Uterus (tissue), 3 donors: ENCODE measurements at regions not wholly inside any gene's neighbourhood (a gene's known extent, or its start where the extent isn't known, plus 50 kb on each side); places are given as distances from the start of the nearest gene placed in this dataset.
"Not testable (repeated sequence)": the region's sequence is repeated elsewhere in the genome, so short reads cannot be mapped to it uniquely, and the experiment has no call there.

ENCODE experiments used
- DNase-seq, 2 donors: peaks; one replicate each; pipeline ENCODE4 v3.0.0-alpha.2; 2019 to 2020
- H3K27ac ChIP-seq, 2 donors: fragments of 200-600 bp; sonication (generic); 1 replicate in 1 of 2; 2 replicates in 1 of 2; pipeline ENCODE4 v1.5.1; 2016 to 2018
- H3K27me3 ChIP-seq, 2 donors: fragments of 200-600 bp; sonication (generic); one replicate each; pipeline ENCODE4 v1.5.1; 2018 to 2019; ENCODE audit warnings: control low read depth in 1 of 2
- H3K36me3 ChIP-seq, 2 donors: fragments of 200-600 bp; sonication (generic); one replicate each; pipeline ENCODE4 v1.5.1; 2019; ENCODE audit warnings: control low read depth in 1 of 2
- H3K4me1 ChIP-seq, 2 donors: fragments of 200-600 bp; sonication (generic); one replicate each; pipeline ENCODE4 v1.5.1; 2018 to 2019; ENCODE audit warnings: control low read depth in 1 of 2
- H3K4me3 ChIP-seq, 2 donors: fragments of 200-600 bp; sonication (generic); 1 replicate in 1 of 2; 2 replicates in 1 of 2; pipeline ENCODE4 v1.5.1; 2018 to 2019; ENCODE audit warnings: mild to moderate bottlenecking in 1 of 2
- H3K9me3 ChIP-seq, 2 donors: fragments of 200-600 bp; sonication (generic); one replicate each; pipeline ENCODE4 v1.5.1; 2019; ENCODE audit warnings: control low read depth in 1 of 2
- CTCF ChIP-seq, 4 experiments: fragments of 200-600 bp in 2 of 4; fragments of 450-650 bp in 2 of 4; sonication (generic) in 2 of 4; IDR thresholded peaks; one replicate each; pipeline ENCODE4 v1.5.1; 2016 to 2019; ENCODE audit warnings: antibody characterized with exemption in 4 of 4, mild to moderate bottlenecking in 2 of 4, moderate library complexity in 1 of 4
- POLR2A ChIP-seq, 2 donors: fragments of 450-650 bp; IDR thresholded peaks; one replicate each; pipeline ENCODE4 v1.6.1; 2016; ENCODE audit warnings: antibody characterized with exemption in 2 of 2, mild to moderate bottlenecking in 1 of 2, moderate library complexity in 1 of 2
- intact Hi-C: fragments of 100-400 bp; cut with DNase I; formaldehyde crosslinking; loops from one replicate; pipeline ENCODE4 v1.15.1; 2023; ENCODE audit warnings: low total_unique reads
- donor health status: DM: yes; HTN: yes; CAD: no.

DNA sequence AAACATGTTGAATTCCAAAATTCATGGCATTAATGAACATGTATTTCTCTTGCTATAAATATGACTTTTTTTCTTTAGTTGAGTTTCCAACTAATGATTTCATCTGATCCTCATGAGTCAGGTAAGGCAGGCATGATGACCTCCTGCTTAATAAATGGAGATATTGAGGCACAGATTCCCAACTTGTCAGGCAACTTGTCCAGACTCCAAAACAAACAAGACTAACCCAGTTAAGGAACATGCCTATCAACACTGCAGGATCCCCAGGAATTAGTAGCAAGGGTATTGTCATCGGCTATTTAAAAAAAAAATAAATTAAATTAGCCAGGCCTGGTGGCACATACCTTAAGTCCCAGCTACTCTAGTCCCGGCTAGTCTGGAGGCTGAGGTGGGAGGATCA lies 121.3 kb upstream of the SALL4 start:
- Histone ChIP-seq H3K36me3 (no peaks in the 10 kb centered on the region), H3K27ac (no peak overlapping the region), H3K27me3 (no peaks in the 10 kb centered on the region), H3K4me3 (no peak overlapping the region), H3K4me1 (no peaks in the 10 kb centered on the region), H3K9me3 (no peaks in the 10 kb centered on the region)
- no peak for DNase-seq
- intact Hi-C loops, result no loop called here
- TF ChIP-seq CTCF (IDR thresholded peaks at IDR 0.05), result no peak

GRCh38 chr20:51922812-51923211 lies 120.5 kb upstream of the SALL4 start:
- not testable (repeated sequence) for DNase-seq

DNA sequence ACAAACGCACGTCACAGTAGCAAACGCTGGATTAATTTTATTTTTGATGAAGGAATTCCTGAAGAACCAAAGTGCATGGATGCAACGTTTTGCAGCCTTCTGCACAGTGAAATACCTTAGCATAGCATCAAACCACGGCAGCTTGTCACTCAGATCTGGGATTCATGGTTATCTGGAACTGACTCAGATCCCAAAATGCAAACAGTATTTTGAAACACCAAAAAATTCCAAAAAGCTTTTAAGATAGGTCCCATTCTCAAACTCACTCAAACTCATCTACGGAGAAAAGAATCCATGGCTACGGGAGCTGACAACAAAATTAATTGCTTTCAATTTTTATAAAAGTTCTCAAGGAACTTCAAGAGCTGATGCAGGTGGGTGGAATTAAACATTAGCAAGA lies 116.2 kb upstream of the SALL4 start:
- Histone ChIP-seq H3K27me3 (no peaks in the 10 kb centered on the region), H3K4me3 (no peak overlapping the region), H3K4me1 (no peaks in the 10 kb centered on the region), H3K36me3 (no peaks in the 10 kb centered on the region), H3K9me3 (no peaks in the 10 kb centered on the region), H3K27ac (no peak overlapping the region)
- TF ChIP-seq CTCF (IDR thresholded peaks at IDR 0.05), result no peak
- no peak for TF ChIP-seq POLR2A (IDR thresholded peaks at IDR 0.05)
- intact Hi-C loops, result no loop called here
- no peak for DNase-seq

More at GRCh38 chr20:51922812-51923211, 120.5 kb upstream of the SALL4 start:
- H3K4me3 ChIP-seq, intact Hi-C loops, H3K4me1 ChIP-seq, H3K27ac ChIP-seq, H3K27me3 ChIP-seq, H3K9me3 ChIP-seq, H3K36me3 ChIP-seq: not testable (repeated sequence)

DNA sequence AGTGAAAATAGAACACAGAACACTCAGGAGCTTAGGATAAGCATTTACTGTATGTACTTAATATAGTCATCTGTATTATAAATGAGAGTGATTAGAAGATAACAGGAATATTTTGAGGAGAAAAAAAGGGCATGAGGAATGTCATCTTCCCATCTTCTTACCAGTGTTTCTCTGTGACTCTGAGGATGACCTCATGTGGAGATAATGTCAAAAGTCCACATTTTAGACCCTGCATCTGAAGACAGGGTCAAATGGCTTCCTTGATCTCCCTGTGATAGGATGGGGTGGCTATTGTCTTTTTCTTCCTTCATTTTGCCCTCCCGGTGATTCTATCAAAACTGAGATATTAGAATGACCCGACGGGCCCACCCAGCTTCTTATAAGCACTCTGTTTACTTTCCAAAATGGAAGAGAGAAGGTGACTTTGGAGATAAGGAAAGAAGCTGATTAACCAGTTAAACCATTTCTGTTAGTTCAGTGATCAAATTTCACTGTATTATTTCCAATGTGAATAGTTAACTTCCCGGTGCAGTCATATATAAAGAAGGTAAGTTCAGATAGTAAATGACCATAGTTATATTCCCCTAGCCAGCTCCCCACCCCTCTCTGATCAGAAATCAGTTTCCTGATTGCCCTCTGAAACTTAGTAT lies 115.7 kb upstream of the SALL4 start:
- no peak for DNase-seq
- no peaks in the 10 kb centered on the region for H3K4me1 ChIP-seq
- TF ChIP-seq POLR2A (IDR thresholded peaks at IDR 0.05), result no peak
- no peak for TF ChIP-seq CTCF (IDR thresholded peaks at IDR 0.05)
- no peak overlapping the region for H3K4me3 ChIP-seq
- H3K9me3 ChIP-seq, result no peaks in the 10 kb centered on the region
- intact Hi-C loops, result no loop called here
- no peaks in the 10 kb centered on the region for H3K36me3 ChIP-seq
- no peaks in the 10 kb centered on the region for H3K27me3 ChIP-seq
- H3K27ac ChIP-seq, result no peak overlapping the region

GRCh38 chr20:51916244-51916643 lies 113.9 kb upstream of the SALL4 start:
- intact Hi-C loops, result no loop called here
- no peak for TF ChIP-seq POLR2A (IDR thresholded peaks at IDR 0.05)
- no peak for TF ChIP-seq CTCF (IDR thresholded peaks at IDR 0.05)

DNA sequence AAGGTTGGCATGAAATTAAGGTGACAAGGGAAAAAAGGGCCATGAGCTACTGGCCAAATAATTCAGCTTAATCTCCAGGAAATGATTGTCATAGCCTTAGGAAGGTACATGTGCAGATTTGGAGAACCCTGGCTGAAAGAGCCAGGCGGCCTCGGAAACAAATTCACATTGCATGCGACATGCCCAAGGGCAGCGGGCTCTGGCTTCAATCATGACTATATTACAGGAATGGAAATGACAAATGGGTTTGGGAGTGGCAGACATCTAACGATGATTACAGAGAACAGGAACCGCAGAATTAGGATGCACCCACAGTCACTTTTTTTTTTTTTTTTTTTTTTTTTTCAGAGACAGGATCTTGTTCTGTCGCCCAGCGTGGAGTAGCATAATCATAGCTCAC lies 112.4 kb upstream of the SALL4 start:
- no peak for DNase-seq
- no peaks in the 10 kb centered on the region for H3K9me3 ChIP-seq
- TF ChIP-seq CTCF (IDR thresholded peaks at IDR 0.05), result no peak
- TF ChIP-seq POLR2A (IDR thresholded peaks at IDR 0.05), result no peak
- H3K36me3 ChIP-seq, result no peaks in the 10 kb centered on the region
- H3K27ac ChIP-seq, result no peak overlapping the region
- no peaks in the 10 kb centered on the region for H3K4me1 ChIP-seq
- intact Hi-C loops, result no loop called here
- H3K27me3 ChIP-seq, result no peaks in the 10 kb centered on the region
- H3K4me3 ChIP-seq, result no peak overlapping the region

More at GRCh38 chr20:51916244-51916643, 113.9 kb upstream of the SALL4 start:
- no peaks in the 10 kb centered on the region for H3K27me3 ChIP-seq
- no peaks in the 10 kb centered on the region for H3K4me1 ChIP-seq
- no peaks in the 10 kb centered on the region for H3K9me3 ChIP-seq
- H3K36me3 ChIP-seq, result no peaks in the 10 kb centered on the region
- H3K27ac ChIP-seq, result no peak overlapping the region
- no peak for DNase-seq
- no peak overlapping the region for H3K4me3 ChIP-seq
